Mesendoderm (in vitro differentiated cells): ENCODE measurements at regions not wholly inside any gene's neighbourhood (a gene's known extent, or its start where the extent isn't known, plus 50 kb on each side); places are given as distances from the start of the nearest gene placed in this dataset.
A peak's percentile ranks its signal among the peaks of the same experiment; 100 is the strongest.
"Not testable (repeated sequence)": the region's sequence is repeated elsewhere in the genome, so short reads cannot be mapped to it uniquely, and the experiment has no call there.

Source experiments
- DNase-seq: peaks from one replicate; pipeline ENCODE4 v3.0.0; 2013
- H2AK5ac ChIP-seq: 2 replicates; pipeline ENCODE4 v1.6.1; 2013; ENCODE audit warnings: low read length, inconsistent platforms
- H2BK120ac ChIP-seq: 2 replicates; pipeline ENCODE4 v1.6.1; 2013; ENCODE audit warnings: low read depth, mild to moderate bottlenecking, low read length, moderate library complexity, mixed read lengths
- H2BK15ac ChIP-seq: replicated peaks from 2 replicates; pipeline ENCODE4 v1.6.1; 2013; ENCODE audit warnings: low read depth, mild to moderate bottlenecking, moderate library complexity
- H2BK5ac ChIP-seq: 2 replicates; pipeline ENCODE4 v1.6.1; 2013; ENCODE audit warnings: low read length, inconsistent platforms
- H3K18ac ChIP-seq: 2 replicates; pipeline ENCODE4 v1.6.1; 2013; ENCODE audit warnings: mild to moderate bottlenecking, low read length, mixed read lengths
- H3K23ac ChIP-seq: one replicate; pipeline ENCODE4 v1.6.1; 2013; ENCODE audit warnings: low read length
- H3K27ac ChIP-seq: 2 replicates; pipeline ENCODE4 v1.5.1; 2013; ENCODE audit warnings: low read depth, mild to moderate bottlenecking, inconsistent platforms, low read length, moderate library complexity
- H3K27me3 ChIP-seq: 2 replicates; pipeline ENCODE4 v1.6.1; 2013; ENCODE audit warnings: low read length, control low read depth, mild to moderate bottlenecking, inconsistent platforms; ENCODE audit not compliant: insufficient read depth, poor library complexity
- H3K36me3 ChIP-seq: 2 replicates; pipeline ENCODE4 v1.6.1; 2013; ENCODE audit warnings: low read length, inconsistent platforms; ENCODE audit not compliant: control insufficient read depth, insufficient read depth
- H3K4ac ChIP-seq: one replicate; pipeline ENCODE4 v1.6.1; 2013; ENCODE audit warnings: low read depth, mild to moderate bottlenecking, low read length, moderate library complexity
- H3K4me1 ChIP-seq: 2 replicates; pipeline ENCODE4 v1.6.1; 2013; ENCODE audit warnings: low read depth, low read length, inconsistent platforms; ENCODE audit not compliant: control insufficient read depth
- H3K4me2 ChIP-seq: 2 replicates; pipeline ENCODE4 v1.6.1; 2013; ENCODE audit warnings: low read length
- H3K4me3 ChIP-seq: 2 replicates; pipeline ENCODE4 v1.5.1; 2013; ENCODE audit warnings: mild to moderate bottlenecking, low read length
- H3K56ac ChIP-seq: one replicate; pipeline ENCODE4 v1.6.1; 2013; ENCODE audit warnings: low read length
- H3K79me1 ChIP-seq: 2 replicates; pipeline ENCODE4 v1.6.1; 2013; ENCODE audit warnings: low read length, inconsistent platforms
- H3K79me2 ChIP-seq: 2 replicates; pipeline ENCODE4 v1.6.1; 2013; ENCODE audit warnings: mild to moderate bottlenecking, low read length; ENCODE audit not compliant: control insufficient read depth, insufficient read depth
- H3K9ac ChIP-seq: 2 replicates; pipeline ENCODE4 v1.6.1; 2013; ENCODE audit warnings: low read length, inconsistent platforms
- H4K5ac ChIP-seq: one replicate; pipeline ENCODE4 v1.6.1; 2013; ENCODE audit warnings: low read length
- H4K8ac ChIP-seq: one replicate; pipeline ENCODE4 v1.6.1; 2013; ENCODE audit warnings: low read depth, mild to moderate bottlenecking, control low read depth, low read length, moderate library complexity
- WGBS: extraction: QIAGEN DNeasy Blood & Tissue Kit; methylation state at CpG from one replicate; pipeline ENCODE4 v1.1.7; 2013; ENCODE audit warnings: low lambda C conversion rate, missing lambda C conversion rate; ENCODE audit not compliant: insufficient coverage; ENCODE audit errors: extremely low coverage; 5-methylcytosine and 5-hydroxymethylcytosine counted together

GRCh38 chr12:25352942-25353341 lies 102.2 kb upstream of the KRAS start:
- not testable (repeated sequence) for H2BK5ac ChIP-seq, H2BK120ac ChIP-seq, H3K4me1 ChIP-seq, H3K4me3 ChIP-seq, H3K79me1 ChIP-seq, H3K4me2 ChIP-seq, H2BK15ac ChIP-seq, H3K18ac ChIP-seq, H3K23ac ChIP-seq, DNase-seq, H3K27ac ChIP-seq, H3K56ac ChIP-seq, H3K9ac ChIP-seq, H3K79me2 ChIP-seq, H4K8ac ChIP-seq, H3K27me3 ChIP-seq, H3K4ac ChIP-seq, H3K36me3 ChIP-seq, H4K5ac ChIP-seq, H2AK5ac ChIP-seq
- WGBS, result no CpG with 5 or more reads among the region's 2 CpGs

DNA sequence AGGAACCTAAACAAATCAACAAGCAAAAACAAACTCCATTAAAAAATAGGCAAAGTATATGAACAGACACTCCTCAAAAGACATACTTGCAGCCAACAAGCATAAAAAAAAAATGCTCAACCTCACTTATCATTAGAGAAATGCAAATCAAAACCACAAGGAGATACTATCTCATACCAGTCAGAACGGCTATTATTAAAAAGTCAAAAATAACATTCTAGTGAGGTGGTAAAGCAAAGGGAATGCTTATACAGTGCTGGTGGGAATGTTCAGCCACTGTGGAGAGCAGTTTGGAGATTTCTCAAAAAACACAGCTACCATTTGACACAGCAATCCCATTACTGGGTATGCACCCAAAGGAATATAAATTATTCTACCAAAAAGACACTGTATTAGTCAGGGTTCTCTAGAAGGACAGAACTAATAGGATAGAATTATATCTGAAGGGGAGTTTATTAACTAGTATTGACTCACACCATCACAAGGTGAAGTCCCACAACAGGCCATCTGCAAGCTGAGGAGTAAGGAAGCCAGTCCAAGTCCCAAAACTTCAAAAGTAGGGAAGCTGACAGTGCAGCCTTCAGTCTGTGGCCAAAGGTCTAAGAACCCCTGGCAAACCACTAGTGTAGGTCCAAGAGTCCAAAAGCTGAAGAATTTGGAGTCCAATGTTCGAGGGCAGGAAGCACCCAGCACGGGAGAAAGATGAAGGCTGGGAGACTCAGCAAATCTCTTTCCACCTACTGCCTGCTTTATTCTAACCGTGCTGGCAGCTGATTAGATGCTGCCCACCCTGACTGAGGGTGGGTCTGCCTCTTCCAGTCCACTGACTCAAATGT lies 101.6 kb upstream of the KRAS start:
- Histone ChIP-seq H4K8ac (no peak overlapping the region), H3K4me3 (no peak overlapping the region), H3K79me1 (no peaks in the 10 kb centered on the region), H2AK5ac (no peak overlapping the region), H3K18ac (no peak overlapping the region), H3K9ac (no peak overlapping the region), H3K27ac (no peak overlapping the region), H3K36me3 (no peaks in the 10 kb centered on the region), H3K23ac (no peak overlapping the region), H3K56ac (no peak overlapping the region), H3K79me2 (no peaks in the 10 kb centered on the region), H3K27me3 (no peaks in the 10 kb centered on the region), H2BK15ac (no peak overlapping the region), H2BK120ac (no peak overlapping the region), H3K4ac (no peak overlapping the region), H4K5ac (no peak overlapping the region), H2BK5ac (no peak overlapping the region), H3K4me1 (no peaks in the 10 kb centered on the region), H3K4me2 (no peak overlapping the region)
- DNase-seq, result no peak
- no CpG with 5 or more reads among the region's 4 CpGs for WGBS

DNA sequence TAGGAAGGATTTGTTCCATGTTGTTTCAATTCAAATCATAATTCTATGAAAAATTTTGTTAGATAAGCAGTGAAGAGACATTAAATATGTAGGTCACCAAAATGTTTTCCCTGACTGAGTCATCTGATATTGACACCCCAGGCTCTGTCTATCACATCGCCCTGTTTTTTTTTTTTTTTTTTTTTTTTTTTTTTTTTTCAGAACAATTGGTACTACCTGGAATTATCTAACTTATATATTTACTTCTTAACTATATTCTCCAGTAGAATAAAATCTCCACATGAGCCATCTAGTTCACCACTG lies 97.8 kb upstream of the KRAS start:
- H3K79me1 ChIP-seq, result no peaks in the 10 kb centered on the region
- H2BK120ac ChIP-seq, result no peak overlapping the region
- H2AK5ac ChIP-seq, result no peak overlapping the region
- H3K4me2 ChIP-seq, result no peak overlapping the region
- H4K8ac ChIP-seq, result no peak overlapping the region
- no peak overlapping the region for H3K18ac ChIP-seq
- no peak overlapping the region for H3K27ac ChIP-seq
- no peak overlapping the region for H3K4me3 ChIP-seq
- no peak overlapping the region for H3K23ac ChIP-seq
- H3K79me2 ChIP-seq, result no peaks in the 10 kb centered on the region
- no peak overlapping the region for H3K56ac ChIP-seq
- no peak overlapping the region for H3K9ac ChIP-seq
- no peaks in the 10 kb centered on the region for H3K4me1 ChIP-seq
- DNase-seq, result no peak
- H2BK15ac ChIP-seq, result no peak overlapping the region
- H3K36me3 ChIP-seq, result no peaks in the 10 kb centered on the region
- no peaks in the 10 kb centered on the region for H3K27me3 ChIP-seq
- WGBS, result no CpG with 5 or more reads among the region's 1 CpG
- no peak overlapping the region for H3K4ac ChIP-seq
- H2BK5ac ChIP-seq, result no peak overlapping the region
- H4K5ac ChIP-seq, result no peak overlapping the region

- Histone ChIP-seq H4K8ac (no peak overlapping the region), H3K27me3 (no peaks in the 10 kb centered on the region), H3K4me1 (no peaks in the 10 kb centered on the region), H2BK5ac (no peak overlapping the region), H3K4ac (no peak overlapping the region), H3K79me1 (no peaks in the 10 kb centered on the region), H3K56ac (no peak overlapping the region), H3K27ac (no peak overlapping the region), H3K79me2 (no peaks in the 10 kb centered on the region), H3K4me2 (no peak overlapping the region), H3K23ac (no peak overlapping the region), H2BK120ac (no peak overlapping the region), H3K4me3 (no peak overlapping the region), H3K36me3 (no peaks in the 10 kb centered on the region), H4K5ac (no peak overlapping the region), H3K9ac (no peak overlapping the region), H3K18ac (no peak overlapping the region), H2BK15ac (no peak overlapping the region), H2AK5ac (no peak overlapping the region)
- peak; percentile 81 for DNase-seq
- no CpG with 5 or more reads among the region's 4 CpGs for WGBS
Observed at GRCh38 chr12:25347716-25348592, 97.2 kb upstream of the KRAS start.

GRCh38 chr12:25341877-25342276 lies 91.1 kb upstream of the KRAS start:
- not testable (repeated sequence) for H2BK15ac ChIP-seq, H2AK5ac ChIP-seq, H3K36me3 ChIP-seq, H3K4me3 ChIP-seq, H4K5ac ChIP-seq, H2BK5ac ChIP-seq, H2BK120ac ChIP-seq, H3K79me2 ChIP-seq, H3K56ac ChIP-seq, H3K9ac ChIP-seq, H3K18ac ChIP-seq, H3K4me2 ChIP-seq, DNase-seq, H3K79me1 ChIP-seq, H3K27ac ChIP-seq, H3K4me1 ChIP-seq, H3K23ac ChIP-seq, H3K27me3 ChIP-seq, H4K8ac ChIP-seq, H3K4ac ChIP-seq
- WGBS, result no CpG with 5 or more reads among the region's 5 CpGs
